ENCODE measurements at regions not wholly inside any gene's neighbourhood (a gene's known extent, or its start where the extent isn't known, plus 50 kb on each side); places are given as distances from the start of the nearest gene placed in this dataset.
"Not testable (repeated sequence)": the region's sequence is repeated elsewhere in the genome, so short reads cannot be mapped to it uniquely, and the experiment has no call there.

DNA sequence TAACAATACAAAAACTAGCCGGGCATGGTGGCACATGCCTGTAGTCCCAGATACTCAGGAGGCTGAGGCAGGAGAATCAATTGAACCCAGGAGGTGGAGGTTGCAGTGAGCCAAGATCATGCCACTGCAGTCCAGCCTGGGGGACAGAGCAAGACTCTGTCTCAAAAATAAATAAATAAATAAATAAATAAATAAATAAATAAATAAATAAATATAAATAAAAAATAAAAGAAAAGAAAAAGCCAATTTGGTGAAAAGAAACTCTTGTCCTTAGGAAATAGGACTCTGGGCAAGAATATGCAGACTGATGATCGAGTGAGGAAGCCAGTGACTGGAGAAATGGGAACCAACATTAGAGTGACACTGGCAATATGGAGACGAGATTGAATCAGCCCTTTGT, 171.9 kb upstream of the DCC start:
- TF ChIP-seq, protein P1, sequence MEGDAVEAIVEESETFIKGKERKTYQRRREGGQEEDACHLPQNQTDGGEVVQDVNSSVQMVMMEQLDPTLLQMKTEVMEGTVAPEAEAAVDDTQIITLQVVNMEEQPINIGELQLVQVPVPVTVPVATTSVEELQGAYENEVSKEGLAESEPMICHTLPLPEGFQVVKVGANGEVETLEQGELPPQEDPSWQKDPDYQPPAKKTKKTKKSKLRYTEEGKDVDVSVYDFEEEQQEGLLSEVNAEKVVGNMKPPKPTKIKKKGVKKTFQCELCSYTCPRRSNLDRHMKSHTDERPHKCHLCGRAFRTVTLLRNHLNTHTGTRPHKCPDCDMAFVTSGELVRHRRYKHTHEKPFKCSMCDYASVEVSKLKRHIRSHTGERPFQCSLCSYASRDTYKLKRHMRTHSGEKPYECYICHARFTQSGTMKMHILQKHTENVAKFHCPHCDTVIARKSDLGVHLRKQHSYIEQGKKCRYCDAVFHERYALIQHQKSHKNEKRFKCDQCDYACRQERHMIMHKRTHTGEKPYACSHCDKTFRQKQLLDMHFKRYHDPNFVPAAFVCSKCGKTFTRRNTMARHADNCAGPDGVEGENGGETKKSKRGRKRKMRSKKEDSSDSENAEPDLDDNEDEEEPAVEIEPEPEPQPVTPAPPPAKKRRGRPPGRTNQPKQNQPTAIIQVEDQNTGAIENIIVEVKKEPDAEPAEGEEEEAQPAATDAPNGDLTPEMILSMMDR (IDR thresholded peaks at IDR 0.05) = not testable (repeated sequence)
- not testable (repeated sequence) for TF ChIP-seq POLR2A (IDR thresholded peaks at IDR 0.05)
